ENCODE measurements at regions not wholly inside any gene's neighbourhood (a gene's known extent, or its start where the extent isn't known, plus 50 kb on each side); places are given as distances from the start of the nearest gene placed in this dataset.

- TF ChIP-seq CTCF (IDR thresholded peaks at IDR 0.05): no peak
- TF ChIP-seq POLR2A (IDR thresholded peaks at IDR 0.05): no peak
These were observed 450.9 kb downstream of the GJA1 start for GRCh38 chr6:121886223-121886830.

All from thyroid gland (tissue), 4 donors.